ENCODE measurements at regions not wholly inside any gene's neighbourhood (a gene's known extent, or its start where the extent isn't known, plus 50 kb on each side); places are given as distances from the start of the nearest gene placed in this dataset.

DNA sequence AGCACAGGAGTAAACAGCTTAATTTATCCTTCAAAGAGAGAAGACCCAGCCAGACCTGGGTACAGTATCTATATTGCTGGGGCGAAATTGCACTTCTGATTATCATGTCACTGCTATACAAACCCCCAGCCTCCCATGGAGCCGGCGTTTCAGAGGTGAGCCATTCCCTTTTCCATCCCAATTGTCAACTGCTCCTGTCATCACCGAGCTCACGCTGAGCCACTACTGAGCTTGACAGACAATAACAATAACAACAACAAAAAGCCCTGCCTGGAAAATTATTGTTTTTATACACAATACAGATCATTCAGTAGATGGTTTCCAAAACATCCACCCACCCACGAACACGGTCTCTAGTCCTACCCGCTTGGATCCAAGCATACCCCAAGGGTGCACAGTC is 129.0 kb upstream of the JARID2 start (continued):
- TF ChIP-seq DPF2 (CRISPR knock-in tag; IDR thresholded peaks at IDR 0.05; ENCODE audit: borderline replicate concordance, low read depth) (no peak), ZKSCAN1 (IDR thresholded peaks at IDR 0.05; ENCODE audit: low read length) (no peak), ZNF841 (CRISPR knock-in tag; IDR thresholded peaks at IDR 0.05; ENCODE audit: borderline replicate concordance) (no peak)
- TF ChIP-seq, protein P1, sequence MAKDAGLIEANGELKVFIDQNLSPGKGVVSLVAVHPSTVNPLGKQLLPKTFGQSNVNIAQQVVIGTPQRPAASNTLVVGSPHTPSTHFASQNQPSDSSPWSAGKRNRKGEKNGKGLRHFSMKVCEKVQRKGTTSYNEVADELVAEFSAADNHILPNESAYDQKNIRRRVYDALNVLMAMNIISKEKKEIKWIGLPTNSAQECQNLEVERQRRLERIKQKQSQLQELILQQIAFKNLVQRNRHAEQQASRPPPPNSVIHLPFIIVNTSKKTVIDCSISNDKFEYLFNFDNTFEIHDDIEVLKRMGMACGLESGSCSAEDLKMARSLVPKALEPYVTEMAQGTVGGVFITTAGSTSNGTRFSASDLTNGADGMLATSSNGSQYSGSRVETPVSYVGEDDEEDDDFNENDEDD (CRISPR knock-in tag; IDR thresholded peaks at IDR 0.05; ENCODE audit: borderline replicate concordance) = no peak

DNA sequence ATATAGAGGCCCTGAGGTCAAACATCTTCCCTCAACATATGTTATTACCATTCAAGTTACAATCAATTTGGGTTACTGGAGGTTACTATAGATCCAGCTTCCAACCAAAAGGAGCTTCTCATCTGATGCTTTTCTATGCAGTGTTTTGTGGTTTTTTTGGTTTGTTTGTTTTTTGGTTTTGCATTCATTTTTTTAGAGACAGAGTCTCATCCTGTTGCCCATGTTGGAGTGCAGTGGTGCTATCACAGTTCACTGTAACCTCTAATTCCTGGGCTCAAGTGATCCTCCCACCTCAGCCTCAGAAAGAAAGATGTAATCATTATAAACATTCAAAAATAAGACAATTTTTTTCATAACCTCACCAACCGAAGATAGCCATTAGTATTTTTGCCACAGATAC is 124.4 kb upstream of the JARID2 start:
- intact Hi-C loops (cut with micrococcal nuclease; ENCODE audit: unreplicated experiment) = no loop called here
- in situ Hi-C loops (cut with HindIII; ENCODE audit: extremely low pct_ligation_motif_present, low pct_unique_long_range_greater_than_20kb) = no loop called here
- Histone ChIP-seq H2AFZ (ENCODE audit: low read length) (no peak overlapping the region), H3K4me3 (replicated peaks in 1 of 3; ENCODE audit: insufficient read depth in 1 of 3, low read depth in 2 of 3, low read length in 3 of 3) (no peak overlapping the region), H3K27ac (ENCODE audit: extremely low read length, insufficient read depth, low read length) (no peak overlapping the region), H3K27me3 (ENCODE audit: control insufficient read depth in 1 of 2, insufficient read depth in 2 of 2, low read length in 2 of 2) (no peaks in the 10 kb centered on the region), H4K20me1 (ENCODE audit: insufficient read depth, low read length) (0 out of 2 replicates have a peak, but pooled peaks cover 3% of the 10 kb centered on the region), H3K4me2 (ENCODE audit: low read depth, low read length) (no peak overlapping the region), H3K4me1 (ENCODE audit: insufficient read depth, low read length) (no peaks in the 10 kb centered on the region), H3K9me3 (ENCODE audit: low read length) (no peaks in the 10 kb centered on the region), H3K9ac (ENCODE audit: insufficient read depth, low read depth, low read length) (no peak overlapping the region), H3K36me3 (replicated peaks in 1 of 2; ENCODE audit: control insufficient read depth in 1 of 2, insufficient read depth in 2 of 2, low read length in 2 of 2) (no peaks in the 10 kb centered on the region), H3K79me2 (ENCODE audit: insufficient read depth, low read length) (no peaks in the 10 kb centered on the region)
- WGBS (ENCODE audit: low lambda C conversion rate) = 20% methylated on average over 1 of the region's 1 CpG
- POLR2A ChIA-PET = no interaction called here
- DNase-seq (ENCODE audit: low spot score) = no peak
- TF ChIP-seq SYNCRIP (IDR thresholded peaks at IDR 0.05; ENCODE audit: insufficient read depth, low read depth, low read length) = no peak
- no peak for TF ChIP-seq ZNF598 (CRISPR knock-in tag; IDR thresholded peaks at IDR 0.05; ENCODE audit: borderline replicate concordance)
- TF ChIP-seq TGIF2 (CRISPR knock-in tag; IDR thresholded peaks at IDR 0.05) = no peak
- no peak for TF ChIP-seq PPARG (CRISPR knock-in tag; conservative IDR thresholded peaks at IDR 0.05)
- TF ChIP-seq ELF3 (CRISPR knock-in tag; IDR thresholded peaks at IDR 0.05) = no peak
- TF ChIP-seq RFXAP (CRISPR knock-in tag; IDR thresholded peaks at IDR 0.05; ENCODE audit: borderline replicate concordance) = no peak
- no peak for TF ChIP-seq FOXP1 (IDR thresholded peaks at IDR 0.05)
- TF ChIP-seq FOXP1 (CRISPR knock-in tag; IDR thresholded peaks at IDR 0.05) = no peak
- TF ChIP-seq ZNF468 (CRISPR knock-in tag; IDR thresholded peaks at IDR 0.05) = no peak
- TF ChIP-seq, protein P2, sequence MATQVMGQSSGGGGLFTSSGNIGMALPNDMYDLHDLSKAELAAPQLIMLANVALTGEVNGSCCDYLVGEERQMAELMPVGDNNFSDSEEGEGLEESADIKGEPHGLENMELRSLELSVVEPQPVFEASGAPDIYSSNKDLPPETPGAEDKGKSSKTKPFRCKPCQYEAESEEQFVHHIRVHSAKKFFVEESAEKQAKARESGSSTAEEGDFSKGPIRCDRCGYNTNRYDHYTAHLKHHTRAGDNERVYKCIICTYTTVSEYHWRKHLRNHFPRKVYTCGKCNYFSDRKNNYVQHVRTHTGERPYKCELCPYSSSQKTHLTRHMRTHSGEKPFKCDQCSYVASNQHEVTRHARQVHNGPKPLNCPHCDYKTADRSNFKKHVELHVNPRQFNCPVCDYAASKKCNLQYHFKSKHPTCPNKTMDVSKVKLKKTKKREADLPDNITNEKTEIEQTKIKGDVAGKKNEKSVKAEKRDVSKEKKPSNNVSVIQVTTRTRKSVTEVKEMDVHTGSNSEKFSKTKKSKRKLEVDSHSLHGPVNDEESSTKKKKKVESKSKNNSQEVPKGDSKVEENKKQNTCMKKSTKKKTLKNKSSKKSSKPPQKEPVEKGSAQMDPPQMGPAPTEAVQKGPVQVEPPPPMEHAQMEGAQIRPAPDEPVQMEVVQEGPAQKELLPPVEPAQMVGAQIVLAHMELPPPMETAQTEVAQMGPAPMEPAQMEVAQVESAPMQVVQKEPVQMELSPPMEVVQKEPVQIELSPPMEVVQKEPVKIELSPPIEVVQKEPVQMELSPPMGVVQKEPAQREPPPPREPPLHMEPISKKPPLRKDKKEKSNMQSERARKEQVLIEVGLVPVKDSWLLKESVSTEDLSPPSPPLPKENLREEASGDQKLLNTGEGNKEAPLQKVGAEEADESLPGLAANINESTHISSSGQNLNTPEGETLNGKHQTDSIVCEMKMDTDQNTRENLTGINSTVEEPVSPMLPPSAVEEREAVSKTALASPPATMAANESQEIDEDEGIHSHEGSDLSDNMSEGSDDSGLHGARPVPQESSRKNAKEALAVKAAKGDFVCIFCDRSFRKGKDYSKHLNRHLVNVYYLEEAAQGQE (IDR thresholded peaks at IDR 0.05; ENCODE audit: borderline replicate concordance in 1 of 2, low read depth in 1 of 2, low read length in 2 of 2) = no peak
- no peak for TF ChIP-seq PAX8 (CRISPR knock-in tag; IDR thresholded peaks at IDR 0.05; ENCODE audit: borderline replicate concordance)
- no peak for TF ChIP-seq KAT8 (CRISPR knock-in tag; IDR thresholded peaks at IDR 0.05)
- TF ChIP-seq, protein P3, sequence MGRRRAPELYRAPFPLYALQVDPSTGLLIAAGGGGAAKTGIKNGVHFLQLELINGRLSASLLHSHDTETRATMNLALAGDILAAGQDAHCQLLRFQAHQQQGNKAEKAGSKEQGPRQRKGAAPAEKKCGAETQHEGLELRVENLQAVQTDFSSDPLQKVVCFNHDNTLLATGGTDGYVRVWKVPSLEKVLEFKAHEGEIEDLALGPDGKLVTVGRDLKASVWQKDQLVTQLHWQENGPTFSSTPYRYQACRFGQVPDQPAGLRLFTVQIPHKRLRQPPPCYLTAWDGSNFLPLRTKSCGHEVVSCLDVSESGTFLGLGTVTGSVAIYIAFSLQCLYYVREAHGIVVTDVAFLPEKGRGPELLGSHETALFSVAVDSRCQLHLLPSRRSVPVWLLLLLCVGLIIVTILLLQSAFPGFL (CRISPR knock-in tag; IDR thresholded peaks at IDR 0.05) = no peak
- no TSS peak for BruUV-seq (replicated peaks)
- CTCF ChIA-PET (ENCODE audit: low intra/inter-chr PET ratio, low total read pairs) = no interaction called here
- FAIRE-seq = no peak
- no peak for ATAC-seq

Measured in HepG2 (cell line).